Activated CD4-positive, alpha-beta T cell treated with anti-CD3 and anti-CD28 coated beads for 36 hours (primary cell): ENCODE measurements at regions not wholly inside any gene's neighbourhood (a gene's known extent, or its start where the extent isn't known, plus 50 kb on each side); places are given as distances from the start of the nearest gene placed in this dataset.

Experiments used
- ATAC-seq: fragments of 200-7000 bp; cut with Tn5 transposase; one replicate; pipeline ENCODE4 v1.10.0; 2021; ENCODE audit warnings: mild to moderate bottlenecking, moderate library complexity
- CTCF ChIA-PET: fragments of 350-600 bp; sonication (Branson Sonifier 250); formaldehyde crosslinking; loops from one replicate; lab custom pipeline; 2021; ENCODE audit warnings: antibody characterized with exemption; lab: Charles Lee
- POLR2A ChIA-PET: fragments of 350-600 bp; sonication (Branson Sonifier 250); formaldehyde crosslinking; loops from one replicate; lab custom pipeline; 2021; ENCODE audit warnings: antibody characterized with exemption, inconsistent platforms; lab: Charles Lee
- DNase-seq: peaks from one replicate; pipeline ENCODE4 v3.0.0-alpha.2; 2020
- H3K27ac Mint-ChIP-seq: one replicate; pipeline ENCODE4 v1.8.0; 2021; ENCODE audit warnings: mixed read lengths
- H3K27me3 Mint-ChIP-seq: one replicate; pipeline ENCODE4 v1.8.0; 2021; ENCODE audit warnings: mixed read lengths
- H3K36me3 Mint-ChIP-seq: one replicate; pipeline ENCODE4 v1.8.0; 2021; ENCODE audit warnings: low read depth, mixed read lengths
- H3K4me1 Mint-ChIP-seq: one replicate; pipeline ENCODE4 v1.8.0; 2021; ENCODE audit warnings: mixed read lengths
- H3K4me3 Mint-ChIP-seq: one replicate; pipeline ENCODE4 v1.8.0; 2021; ENCODE audit warnings: mild to moderate bottlenecking, moderate library complexity, mixed read lengths
- H3K9me3 Mint-ChIP-seq: one replicate; pipeline ENCODE4 v1.8.0; 2021; ENCODE audit warnings: low read depth, mixed read lengths
- intact Hi-C, 2 experiments: fragments of 100-400 bp; cut with DNase I in 1 of 2; cut with micrococcal nuclease in 1 of 2; formaldehyde crosslinking; loops; one replicate each; pipeline versions ENCODE4 v1.14.2 to v1.15.1; 2022 to 2024; cut with DNase I, micrococcal nuclease

DNA sequence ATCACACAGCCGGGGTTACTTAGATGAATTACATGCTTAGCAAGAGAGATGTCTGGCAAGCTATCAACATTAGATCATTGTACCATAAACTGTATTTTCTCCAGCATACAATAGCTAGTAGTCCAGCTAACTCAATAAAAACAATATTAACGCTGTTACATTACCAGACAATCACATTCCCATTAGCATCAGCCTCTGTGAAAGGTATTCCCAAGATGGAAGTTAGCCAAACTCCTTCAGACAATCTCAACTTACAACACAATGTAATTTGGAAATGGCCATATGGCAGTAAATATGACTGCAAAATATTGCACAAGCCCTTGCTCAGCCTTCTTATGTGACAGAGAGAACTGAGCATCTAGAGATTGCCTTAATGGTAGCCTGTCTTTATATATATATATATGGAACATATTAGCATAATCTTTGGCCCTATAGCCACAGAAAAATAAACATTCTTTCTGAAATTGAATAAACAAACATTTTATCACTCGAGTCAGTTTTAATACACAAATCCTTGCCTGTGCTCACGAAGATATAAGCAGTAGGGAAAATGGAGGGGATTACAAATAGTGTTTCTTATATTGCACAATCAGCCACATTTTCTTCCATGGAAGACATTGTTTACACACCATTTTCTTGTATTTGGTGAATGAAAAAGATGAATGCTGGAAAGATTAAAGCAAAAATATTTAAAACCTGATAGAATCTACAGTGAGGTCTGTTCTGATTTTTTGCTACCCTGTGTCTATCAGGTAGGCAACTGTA is 1060.5 kb downstream of the DIAPH3 start:
- no peaks in the 10 kb centered on the region for H3K4me1 Mint-ChIP-seq
- no peaks in the 10 kb centered on the region for H3K27me3 Mint-ChIP-seq
- CTCF ChIA-PET = interaction anchor here (0.6 kb wide), 1 partner anchor 709 kb away, joined by 4 read pairs; no protein-coding TSS in a partner anchor
- H3K36me3 Mint-ChIP-seq = no peaks in the 10 kb centered on the region
- POLR2A ChIA-PET = no interaction called here
- H3K4me3 Mint-ChIP-seq = no peak overlapping the region
- H3K27ac Mint-ChIP-seq = no peak overlapping the region
- H3K9me3 Mint-ChIP-seq = peaks cover 3% of the 10 kb centered on the region
- intact Hi-C loops = no loop called here
- no peak for DNase-seq
- no peak for ATAC-seq

GRCh38 chr13:59111751-59112171 is 1052.0 kb downstream of the DIAPH3 start:
- H3K27me3 Mint-ChIP-seq = no peaks in the 10 kb centered on the region
- ATAC-seq (no peak), DNase-seq (no peak)
- H3K4me3 Mint-ChIP-seq = no peak overlapping the region
- CTCF ChIA-PET = no interaction called here
- no peaks in the 10 kb centered on the region for H3K4me1 Mint-ChIP-seq
- intact Hi-C loops = no loop called here
- H3K27ac Mint-ChIP-seq = no peak overlapping the region
- no peaks in the 10 kb centered on the region for H3K9me3 Mint-ChIP-seq
- POLR2A ChIA-PET = no interaction called here
- no peaks in the 10 kb centered on the region for H3K36me3 Mint-ChIP-seq

DNA sequence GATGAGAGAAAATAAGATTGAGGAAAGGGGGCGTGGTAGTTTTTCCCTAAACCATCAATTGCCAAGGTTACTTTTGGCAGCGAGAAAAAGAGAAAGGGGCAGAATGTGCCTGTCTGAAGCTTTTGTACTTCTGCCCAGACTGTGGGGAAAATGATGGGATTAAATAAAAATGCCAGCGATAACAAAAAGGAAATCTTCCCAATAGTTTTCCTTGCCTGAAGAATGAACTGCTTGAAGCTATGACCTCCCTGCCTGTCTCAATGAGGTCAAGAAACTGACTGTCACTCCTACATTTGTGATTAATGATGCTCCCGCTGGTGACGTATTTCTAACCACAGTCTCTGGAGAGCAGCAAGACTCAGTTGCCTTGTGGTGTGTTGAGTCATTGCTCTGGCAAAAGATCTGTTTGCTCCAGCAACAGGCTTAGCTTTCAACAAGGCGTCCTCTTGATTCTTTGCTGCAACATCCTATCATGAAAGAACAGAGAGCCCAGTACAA is 1051.5 kb downstream of the DIAPH3 start:
- no peak for DNase-seq
- no peak overlapping the region for H3K27ac Mint-ChIP-seq
- H3K4me3 Mint-ChIP-seq = no peak overlapping the region
- H3K4me1 Mint-ChIP-seq = no peaks in the 10 kb centered on the region
- POLR2A ChIA-PET = no interaction called here
- no peaks in the 10 kb centered on the region for H3K36me3 Mint-ChIP-seq
- intact Hi-C loops = no loop called here
- CTCF ChIA-PET = no interaction called here
- no peaks in the 10 kb centered on the region for H3K9me3 Mint-ChIP-seq
- no peak for ATAC-seq
- no peaks in the 10 kb centered on the region for H3K27me3 Mint-ChIP-seq

GRCh38 chr13:59119475-59119874 is 1044.3 kb downstream of the DIAPH3 start:
- POLR2A ChIA-PET = no interaction called here
- ATAC-seq = no peak
- intact Hi-C loops = no loop called here
- Mint-ChIP-seq H3K27me3 (no peaks in the 10 kb centered on the region), H3K4me1 (no peaks in the 10 kb centered on the region), H3K9me3 (no peaks in the 10 kb centered on the region), H3K4me3 (no peak overlapping the region), H3K27ac (no peak overlapping the region), H3K36me3 (no peaks in the 10 kb centered on the region)
- CTCF ChIA-PET = no interaction called here
- no peak for DNase-seq

- no peak for ATAC-seq
- H3K4me3 Mint-ChIP-seq = no peak overlapping the region
Observed at GRCh38 chr13:59120297-59120843, 1043.4 kb downstream of the DIAPH3 start.

DNA sequence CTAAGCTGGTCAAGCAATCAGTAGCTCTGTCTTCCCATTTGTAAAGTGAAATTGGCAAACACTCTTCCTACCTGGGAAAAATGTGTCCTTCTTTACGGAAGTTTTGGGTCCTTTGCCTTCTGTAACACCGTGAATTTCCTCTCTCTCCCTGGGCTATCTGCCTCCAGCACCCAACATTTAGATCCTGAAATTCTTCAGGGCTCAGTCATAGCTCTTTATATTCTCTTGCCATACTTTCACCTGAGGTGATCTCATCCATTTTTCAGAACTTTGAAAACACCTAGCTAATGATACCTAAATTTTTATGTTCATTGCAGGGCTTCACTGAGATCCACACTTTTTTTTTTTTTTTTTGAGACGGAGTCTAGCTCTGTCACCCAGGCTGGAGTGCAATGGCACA is 1042.2 kb downstream of the DIAPH3 start:
- DNase-seq (no peak), ATAC-seq (no peak)
- Mint-ChIP-seq H3K4me3 (no peak overlapping the region), H3K4me1 (no peaks in the 10 kb centered on the region), H3K36me3 (no peaks in the 10 kb centered on the region), H3K27me3 (no peaks in the 10 kb centered on the region), H3K27ac (no peak overlapping the region), H3K9me3 (no peaks in the 10 kb centered on the region)
- ChIA-PET POLR2A (no interaction called here), CTCF (interaction anchor here (1.2 kb wide), 1 partner anchor 12 kb away, joined by 3 read pairs; no protein-coding TSS in a partner anchor)
- intact Hi-C loops = no loop called here

More at GRCh38 chr13:59120297-59120843, 1043.4 kb downstream of the DIAPH3 start:
- no peak overlapping the region for H3K27ac Mint-ChIP-seq
- POLR2A ChIA-PET = no interaction called here
- H3K9me3 Mint-ChIP-seq = no peaks in the 10 kb centered on the region
- intact Hi-C loops = no loop called here
- no peak for DNase-seq
- H3K4me1 Mint-ChIP-seq = no peaks in the 10 kb centered on the region
- CTCF ChIA-PET = no interaction called here
- no peaks in the 10 kb centered on the region for H3K36me3 Mint-ChIP-seq
- H3K27me3 Mint-ChIP-seq = no peaks in the 10 kb centered on the region

DNA sequence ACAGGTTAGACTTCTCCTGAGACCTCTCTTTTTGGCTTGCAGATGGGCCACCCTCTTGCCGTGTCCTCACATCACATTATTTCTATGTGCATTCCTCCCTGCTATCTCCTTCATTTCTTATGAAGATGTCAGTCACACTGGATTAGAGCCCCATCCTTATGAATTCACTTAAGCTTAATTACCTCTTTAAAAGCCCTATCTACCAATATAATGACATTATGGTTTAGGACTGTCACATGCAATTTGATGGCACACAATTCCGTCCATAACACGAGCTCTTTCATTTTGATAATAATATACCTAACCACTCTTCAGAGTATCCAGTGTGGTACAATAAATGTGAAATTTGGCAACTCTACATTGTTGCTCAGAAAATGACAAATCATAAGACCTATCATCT is 1037.3 kb downstream of the DIAPH3 start:
- H3K27ac Mint-ChIP-seq = no peak overlapping the region
- no peak overlapping the region for H3K4me3 Mint-ChIP-seq
- ATAC-seq (no peak), DNase-seq (no peak)
- H3K36me3 Mint-ChIP-seq = no peaks in the 10 kb centered on the region
- no peaks in the 10 kb centered on the region for H3K9me3 Mint-ChIP-seq
- no peaks in the 10 kb centered on the region for H3K4me1 Mint-ChIP-seq
- POLR2A ChIA-PET = no interaction called here
- intact Hi-C loops = no loop called here
- no peaks in the 10 kb centered on the region for H3K27me3 Mint-ChIP-seq
- CTCF ChIA-PET = no interaction called here

GRCh38 chr13:59133903-59134302 is 1029.8 kb downstream of the DIAPH3 start:
- POLR2A ChIA-PET = no interaction called here
- ATAC-seq (no peak), DNase-seq (no peak)
- CTCF ChIA-PET = no interaction called here
- Mint-ChIP-seq H3K4me1 (no peaks in the 10 kb centered on the region), H3K9me3 (peaks cover 2% of the 10 kb centered on the region), H3K4me3 (no peak overlapping the region), H3K36me3 (no peaks in the 10 kb centered on the region), H3K27me3 (no peaks in the 10 kb centered on the region), H3K27ac (no peak overlapping the region)
- intact Hi-C loops = no loop called here

- no peak for ATAC-seq
- CTCF ChIA-PET = no interaction called here
- Mint-ChIP-seq H3K4me1 (no peaks in the 10 kb centered on the region), H3K9me3 (no peaks in the 10 kb centered on the region), H3K27me3 (no peaks in the 10 kb centered on the region), H3K36me3 (no peaks in the 10 kb centered on the region), H3K27ac (no peak overlapping the region), H3K4me3 (no peak overlapping the region)
- no peak for DNase-seq
- POLR2A ChIA-PET = no interaction called here
- intact Hi-C loops = no loop called here
Observed at GRCh38 chr13:59144700-59145099, 1019.0 kb downstream of the DIAPH3 start.

DNA sequence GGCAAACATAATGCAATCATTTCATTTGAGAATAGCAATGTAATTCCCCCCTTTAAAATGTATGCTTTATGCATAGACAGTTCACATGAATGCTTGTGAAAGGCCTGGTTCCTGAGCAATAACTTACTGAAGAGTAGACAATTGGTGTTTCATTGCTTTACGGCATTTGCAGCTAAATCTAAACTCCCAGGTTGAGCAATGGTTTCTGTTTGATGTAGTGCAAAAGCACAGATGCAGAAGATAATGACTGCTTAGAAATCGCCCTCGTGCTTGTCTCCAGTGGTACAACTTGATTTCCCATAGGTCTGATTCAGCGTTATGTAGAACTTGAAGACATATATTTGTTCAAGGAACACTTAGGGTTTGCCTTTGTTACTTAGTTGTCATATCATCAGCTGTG is 1018.3 kb downstream of the DIAPH3 start:
- ATAC-seq (no peak), DNase-seq (no peak)
- Mint-ChIP-seq H3K4me3 (no peak overlapping the region), H3K36me3 (no peaks in the 10 kb centered on the region), H3K27ac (no peak overlapping the region), H3K27me3 (no peaks in the 10 kb centered on the region), H3K9me3 (no peaks in the 10 kb centered on the region), H3K4me1 (no peaks in the 10 kb centered on the region)
- intact Hi-C loops = no loop called here
- POLR2A ChIA-PET = no interaction called here
- CTCF ChIA-PET = no interaction called here

DNA sequence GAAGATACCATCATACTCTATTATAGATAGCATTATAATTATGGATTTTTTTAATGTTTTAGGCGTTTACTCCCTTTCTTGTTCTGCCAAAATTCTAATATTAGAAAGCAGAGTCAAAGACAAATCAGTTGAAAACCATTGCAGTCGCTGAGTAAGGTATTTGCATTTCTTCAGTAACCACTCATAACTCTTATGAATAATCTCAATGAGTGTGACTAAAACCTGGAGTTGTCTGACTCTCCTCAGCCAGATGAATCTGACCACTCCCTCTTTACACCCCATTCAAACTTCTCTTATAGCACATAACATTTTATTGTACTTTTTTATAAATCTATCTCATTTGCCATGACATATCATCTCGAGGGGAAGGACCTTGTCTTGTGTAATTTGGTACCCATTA is 1006.5 kb downstream of the DIAPH3 start:
- intact Hi-C loops = no loop called here
- H3K27ac Mint-ChIP-seq = no peak overlapping the region
- DNase-seq (no peak), ATAC-seq (no peak)
- H3K36me3 Mint-ChIP-seq = no peaks in the 10 kb centered on the region
- CTCF ChIA-PET = no interaction called here
- H3K4me3 Mint-ChIP-seq = no peak overlapping the region
- no peaks in the 10 kb centered on the region for H3K27me3 Mint-ChIP-seq
- H3K4me1 Mint-ChIP-seq = no peaks in the 10 kb centered on the region
- POLR2A ChIA-PET = no interaction called here
- H3K9me3 Mint-ChIP-seq = peaks cover 3% of the 10 kb centered on the region

- Mint-ChIP-seq H3K4me3 (no peak overlapping the region), H3K27me3 (peaks cover 2% of the 10 kb centered on the region), H3K36me3 (no peaks in the 10 kb centered on the region), H3K9me3 (no peaks in the 10 kb centered on the region), H3K27ac (no peak overlapping the region), H3K4me1 (no peaks in the 10 kb centered on the region)
- POLR2A ChIA-PET = no interaction called here
- CTCF ChIA-PET = no interaction called here
- ATAC-seq = no peak
- intact Hi-C loops = no loop called here
- DNase-seq = no peak
Observed at GRCh38 chr13:59166174-59166573, 997.6 kb downstream of the DIAPH3 start.
